ENCODE measurements at regions not wholly inside any gene's neighbourhood (a gene's known extent, or its start where the extent isn't known, plus 50 kb on each side); places are given as distances from the start of the nearest gene placed in this dataset.

- TF ChIP-seq, protein P1, sequence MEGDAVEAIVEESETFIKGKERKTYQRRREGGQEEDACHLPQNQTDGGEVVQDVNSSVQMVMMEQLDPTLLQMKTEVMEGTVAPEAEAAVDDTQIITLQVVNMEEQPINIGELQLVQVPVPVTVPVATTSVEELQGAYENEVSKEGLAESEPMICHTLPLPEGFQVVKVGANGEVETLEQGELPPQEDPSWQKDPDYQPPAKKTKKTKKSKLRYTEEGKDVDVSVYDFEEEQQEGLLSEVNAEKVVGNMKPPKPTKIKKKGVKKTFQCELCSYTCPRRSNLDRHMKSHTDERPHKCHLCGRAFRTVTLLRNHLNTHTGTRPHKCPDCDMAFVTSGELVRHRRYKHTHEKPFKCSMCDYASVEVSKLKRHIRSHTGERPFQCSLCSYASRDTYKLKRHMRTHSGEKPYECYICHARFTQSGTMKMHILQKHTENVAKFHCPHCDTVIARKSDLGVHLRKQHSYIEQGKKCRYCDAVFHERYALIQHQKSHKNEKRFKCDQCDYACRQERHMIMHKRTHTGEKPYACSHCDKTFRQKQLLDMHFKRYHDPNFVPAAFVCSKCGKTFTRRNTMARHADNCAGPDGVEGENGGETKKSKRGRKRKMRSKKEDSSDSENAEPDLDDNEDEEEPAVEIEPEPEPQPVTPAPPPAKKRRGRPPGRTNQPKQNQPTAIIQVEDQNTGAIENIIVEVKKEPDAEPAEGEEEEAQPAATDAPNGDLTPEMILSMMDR (IDR thresholded peaks at IDR 0.05; ENCODE audit: low read length): no peak
- TF ChIP-seq EZH2 (IDR thresholded peaks at IDR 0.05; ENCODE audit: borderline replicate concordance, low read length): no peak
These were observed 511.2 kb downstream of the SQOR start for GRCh38 chr15:46146002-46146401.
